Activated CD8-positive, alpha-beta memory T cell treated with anti-CD3 and anti-CD28 coated beads, Interleukin-2, amount 50 U/mL, for 1 hour (primary cell): ENCODE measurements at regions not wholly inside any gene's neighbourhood (a gene's known extent, or its start where the extent isn't known, plus 50 kb on each side); places are given as distances from the start of the nearest gene placed in this dataset.

Experiments used
- DNase-seq: peaks from one replicate; pipeline ENCODE4 v3.0.0-alpha.2; 2020; ENCODE audit errors: extremely low read depth

DNA sequence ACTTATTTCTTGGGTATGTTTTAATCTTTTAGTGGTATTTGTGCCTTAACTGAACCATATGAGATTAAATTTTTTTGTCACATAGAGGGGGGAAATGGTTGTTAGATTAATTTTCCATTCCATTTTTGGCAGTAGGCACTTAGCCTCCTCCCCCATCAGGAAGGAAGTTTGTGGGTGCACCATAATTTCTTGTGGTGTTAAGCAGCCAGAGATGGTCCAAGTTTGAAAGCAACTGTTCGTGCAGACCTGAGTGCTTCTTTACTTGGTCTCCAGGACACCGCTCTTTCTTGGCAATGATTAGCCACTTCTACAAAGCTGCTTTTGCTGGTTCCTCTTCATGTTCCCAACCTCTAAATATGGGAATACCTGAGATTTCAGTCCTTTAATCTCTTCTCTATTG, 92.7 kb upstream of the RPL34 start:
- DNase-seq = no peak

DNA sequence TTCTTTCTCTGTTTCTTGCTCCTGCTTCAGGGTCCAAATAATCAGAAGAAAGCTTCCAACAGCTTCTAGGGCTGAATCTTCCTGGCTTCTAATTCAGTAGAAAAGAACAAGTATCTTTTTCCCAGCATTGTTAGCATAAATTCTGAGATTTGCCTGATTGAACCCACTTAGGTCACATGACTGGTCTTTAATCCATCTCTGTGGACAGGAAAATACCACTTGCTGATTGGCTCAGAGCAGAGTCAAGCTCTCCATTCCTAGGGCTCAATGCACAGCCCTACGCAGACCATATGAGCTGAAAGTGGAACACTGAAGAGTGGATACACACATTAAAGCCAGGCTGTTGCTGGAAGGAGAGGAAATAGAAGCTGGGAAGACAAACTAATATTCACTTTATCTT, 99.6 kb upstream of the RPL34 start:
- DNase-seq = no peak

DNA sequence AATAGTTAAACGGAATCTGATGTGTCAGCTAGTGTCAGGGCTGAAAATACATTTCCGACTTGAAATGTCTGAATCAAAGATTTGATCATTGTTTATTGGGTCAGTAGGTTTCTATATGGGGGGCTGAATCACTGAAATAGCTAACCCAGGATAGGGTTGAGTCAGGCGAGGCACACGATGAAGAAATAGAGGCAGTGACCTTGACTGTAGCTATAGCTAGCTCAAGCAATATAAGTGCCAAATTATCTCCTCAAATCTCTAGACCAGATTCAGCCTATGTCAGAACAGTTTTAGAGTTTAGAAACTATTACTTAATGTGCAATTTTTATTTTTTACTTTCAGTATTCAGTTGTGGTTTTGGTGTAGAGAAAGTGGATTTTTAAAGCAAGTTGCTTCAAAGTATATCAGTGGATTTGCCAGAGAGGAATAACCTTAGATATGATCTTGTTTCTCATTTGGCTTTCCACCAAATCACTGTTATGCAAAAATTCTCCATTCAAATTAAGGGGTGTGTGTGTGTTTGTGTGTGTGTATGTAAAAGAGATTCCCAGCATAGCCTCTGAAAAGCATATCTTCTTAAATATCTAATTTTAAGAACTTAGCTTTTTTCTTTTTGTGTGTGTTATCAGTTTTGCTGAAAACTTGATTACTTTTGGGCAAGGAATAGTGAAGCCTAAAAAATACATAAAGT, 100.3 kb upstream of the RPL34 start:
- no peak for DNase-seq

DNA sequence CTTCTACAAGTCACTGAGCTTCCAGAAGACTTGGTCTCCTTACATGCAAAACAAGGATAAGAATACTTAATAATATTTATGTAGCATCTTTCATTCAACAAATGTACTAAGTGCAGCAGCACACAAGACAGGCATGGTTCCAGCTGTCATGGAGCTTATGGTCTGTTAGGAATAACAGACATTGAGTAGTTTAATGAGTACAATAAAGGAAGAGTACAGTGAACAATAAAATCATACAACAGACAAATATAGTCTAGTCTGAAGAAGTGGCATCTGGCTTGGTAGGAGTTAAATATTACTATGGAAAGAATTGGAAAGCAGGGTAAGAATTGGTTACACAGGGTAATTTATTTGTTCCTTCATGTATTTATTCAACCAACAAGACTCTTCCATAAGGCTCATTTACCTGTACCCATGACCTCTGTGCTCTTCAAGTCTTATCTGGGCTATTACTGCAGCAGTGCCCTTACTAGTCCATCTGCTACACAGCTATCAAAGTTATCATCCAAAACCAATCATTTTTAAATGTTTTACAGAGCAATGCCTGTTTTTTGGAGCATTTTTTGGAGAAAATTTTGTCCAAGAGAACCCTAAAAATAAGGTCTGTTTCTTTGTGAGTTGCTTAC, 101.1 kb upstream of the RPL34 start:
- DNase-seq = no peak

DNA sequence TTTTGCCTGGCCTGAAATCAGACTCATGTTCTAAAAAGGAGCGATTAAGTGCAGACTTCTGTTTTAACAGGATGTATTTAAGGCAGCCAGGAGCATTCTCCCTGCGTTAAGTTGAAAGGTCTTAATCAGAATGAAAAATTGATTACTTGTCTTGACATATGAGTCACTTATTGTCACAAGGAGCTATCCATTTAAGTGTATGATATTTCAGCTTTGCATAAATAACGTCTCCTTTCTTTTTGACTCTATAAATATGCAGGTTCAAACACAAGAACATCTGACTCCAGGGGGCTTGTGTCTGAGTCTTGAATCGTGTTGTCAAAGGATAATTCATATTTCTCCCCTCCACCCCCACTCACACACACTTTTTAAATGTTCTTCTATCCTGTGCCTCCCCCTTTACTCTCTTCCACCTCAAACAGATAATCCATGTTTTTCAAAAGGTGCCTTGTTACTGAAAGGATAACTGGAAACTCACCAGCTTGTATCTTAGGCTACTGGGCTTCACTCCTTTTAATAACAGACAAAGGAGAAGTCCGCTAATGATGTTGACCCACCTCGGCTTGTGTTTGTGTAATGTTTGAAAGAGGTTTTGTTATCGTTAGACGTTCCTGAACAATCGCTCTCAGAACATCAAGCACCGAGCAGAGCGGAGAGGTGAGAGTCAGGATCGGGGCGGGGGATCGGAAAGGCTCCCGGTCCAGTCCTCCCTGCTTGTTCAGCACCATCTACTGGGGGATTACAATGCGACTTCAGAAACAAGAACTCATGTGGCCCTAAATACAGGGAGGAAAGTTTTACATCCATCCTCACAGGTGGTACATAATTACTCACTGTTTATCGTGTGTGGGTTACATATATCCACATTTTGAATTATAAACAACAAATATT, 107.5 kb upstream of the RPL34 start:
- no peak for DNase-seq

DNA sequence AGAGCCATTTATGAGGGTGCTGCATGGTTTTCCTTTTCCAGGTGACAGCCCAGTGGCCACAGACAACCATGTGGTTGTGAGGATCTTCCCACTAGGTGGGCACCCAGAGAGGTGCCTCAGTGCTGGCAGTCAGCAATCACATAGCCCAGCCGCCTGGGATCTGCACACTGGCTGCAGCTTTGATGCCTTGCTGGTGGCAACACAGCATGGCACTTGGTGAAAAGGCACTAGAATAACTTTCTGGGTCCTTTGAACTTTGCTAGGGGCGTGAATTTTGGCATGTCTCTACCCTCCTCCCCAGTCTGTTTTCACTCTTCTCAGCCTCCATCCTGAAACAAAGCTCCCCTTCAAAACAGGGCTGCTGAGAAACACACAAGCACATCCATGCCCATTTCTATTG, 108.8 kb upstream of the RPL34 start:
- DNase-seq = no peak

DNA sequence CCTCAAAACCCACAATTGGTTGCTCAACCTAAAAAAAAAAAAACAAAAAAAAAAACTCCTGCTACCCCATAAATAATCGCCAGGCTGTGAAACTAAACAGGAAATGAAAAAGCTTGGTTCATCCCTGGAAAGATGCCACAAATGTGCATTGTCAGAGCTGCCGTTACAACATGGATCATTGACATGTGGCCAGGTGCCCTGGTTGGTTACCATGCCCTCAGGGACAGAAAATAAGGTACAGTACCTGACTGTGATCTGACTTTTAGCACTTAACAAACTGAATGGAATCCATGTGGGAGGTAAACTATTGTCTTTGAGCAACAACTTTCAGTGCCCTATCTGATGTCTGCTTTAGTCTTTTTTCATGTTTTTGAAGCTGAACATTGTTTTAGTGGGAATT, 118.0 kb upstream of the RPL34 start:
- no peak for DNase-seq

DNA sequence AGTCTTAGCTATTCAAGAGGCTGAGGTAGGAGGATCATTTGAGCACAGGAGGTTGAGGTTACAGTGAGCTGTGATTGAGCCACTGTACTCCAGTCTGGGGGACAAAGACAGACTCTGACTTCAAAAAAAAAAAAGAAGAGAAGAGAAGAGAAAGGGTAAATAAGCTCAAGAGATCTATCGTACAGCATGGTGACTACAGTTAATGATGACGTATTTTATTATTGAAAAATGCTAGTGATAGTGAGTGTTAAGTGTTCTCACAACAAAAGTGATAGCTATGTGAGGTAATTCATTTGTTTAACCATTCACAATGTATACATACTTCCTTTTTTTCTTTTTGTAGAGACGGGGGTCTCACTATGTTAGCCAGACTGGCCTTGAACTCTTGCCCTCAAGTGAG, 121.5 kb upstream of the RPL34 start:
- DNase-seq = no peak

DNA sequence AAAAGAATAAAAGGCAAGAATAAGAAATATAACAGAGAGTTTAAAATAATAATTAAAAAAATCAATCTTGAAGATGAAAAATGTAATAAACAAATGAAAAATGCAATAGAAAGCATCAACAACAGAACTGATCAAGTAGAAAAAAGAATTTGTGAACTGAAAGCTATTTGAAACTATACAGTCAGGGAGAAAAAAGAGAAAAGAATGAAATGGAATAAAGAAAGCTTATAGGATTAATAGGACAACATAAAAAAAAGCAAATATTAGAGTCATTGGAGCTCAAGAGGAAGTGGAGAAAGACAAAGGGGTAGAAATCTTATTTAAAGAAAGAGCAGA, 126.8 kb upstream of the RPL34 start:
- no peak for DNase-seq

DNA sequence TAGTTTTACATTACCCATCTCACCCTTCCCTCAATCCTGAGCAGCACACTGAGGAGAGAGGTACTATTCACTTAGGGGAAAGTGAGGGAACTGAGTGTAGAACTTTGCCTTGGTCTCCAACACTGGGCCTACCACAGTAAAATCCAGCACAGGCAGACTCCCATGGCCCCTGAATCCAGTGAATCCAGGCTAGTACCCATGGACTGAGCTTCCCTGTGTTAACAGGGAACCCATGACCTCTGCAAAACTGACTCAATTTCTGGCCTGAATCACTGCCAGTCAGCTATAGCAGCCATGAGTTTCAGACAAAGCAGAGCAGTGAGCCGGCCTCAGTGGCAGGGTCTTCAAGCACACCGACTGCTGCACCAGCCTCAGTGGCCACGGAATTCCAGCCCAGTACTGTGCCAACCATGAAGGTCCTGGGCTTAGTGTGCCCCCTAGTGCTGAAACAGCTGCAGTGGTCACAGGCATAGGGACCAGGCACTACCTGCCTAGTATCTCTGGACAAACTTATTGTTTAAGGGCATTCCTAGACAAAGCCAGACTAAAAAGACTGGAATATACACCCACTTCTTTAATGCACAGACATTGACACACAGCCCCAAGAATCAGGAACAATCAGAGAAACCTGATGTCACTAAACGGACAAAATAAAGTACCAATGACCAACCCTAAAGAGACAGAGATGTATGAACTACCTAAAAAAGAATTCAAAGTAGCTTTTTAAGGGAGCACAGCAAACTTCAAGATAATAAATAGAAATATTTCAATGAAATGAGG, 127.4 kb upstream of the RPL34 start:
- no peak for DNase-seq

DNA sequence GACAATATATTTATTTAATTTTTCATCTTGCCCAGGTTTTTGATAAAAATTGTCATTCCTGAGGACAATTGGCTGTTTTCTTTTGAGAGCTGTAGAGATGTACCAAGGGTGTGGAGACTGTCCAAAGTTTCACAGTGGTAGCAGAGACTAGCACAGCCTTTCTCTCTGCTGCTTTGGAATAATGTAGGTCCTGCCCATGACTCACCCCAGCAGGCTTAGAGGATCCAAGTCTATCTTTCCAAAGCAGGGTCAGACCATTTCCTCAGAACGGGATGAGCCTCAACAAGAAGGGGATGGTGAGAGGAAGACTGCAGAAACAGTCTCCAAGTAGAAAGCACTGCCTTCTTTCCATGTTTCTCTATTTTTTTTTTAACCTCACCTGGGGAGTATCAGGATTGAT, 131.5 kb upstream of the RPL34 start:
- no peak for DNase-seq

DNA sequence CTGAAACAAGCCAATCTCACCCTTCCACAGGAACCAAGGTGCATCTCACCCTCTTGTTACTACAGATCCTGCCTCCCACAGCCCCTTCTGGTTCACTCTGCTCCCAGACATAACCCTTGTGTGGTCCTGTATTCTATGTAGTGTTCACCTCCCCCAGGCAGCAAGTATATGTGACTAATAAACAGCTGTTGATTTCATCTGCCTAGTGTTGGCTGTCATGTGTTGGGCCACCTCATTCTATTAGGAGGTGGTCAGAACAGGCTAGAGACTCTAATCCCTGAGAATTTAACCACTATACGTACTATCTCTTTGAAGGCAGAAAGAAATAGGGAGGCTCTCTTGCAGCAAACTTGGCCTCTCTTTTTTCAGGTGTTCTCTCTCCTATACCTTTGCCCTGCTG, 134.3 kb upstream of the RPL34 start:
- DNase-seq = no peak

DNA sequence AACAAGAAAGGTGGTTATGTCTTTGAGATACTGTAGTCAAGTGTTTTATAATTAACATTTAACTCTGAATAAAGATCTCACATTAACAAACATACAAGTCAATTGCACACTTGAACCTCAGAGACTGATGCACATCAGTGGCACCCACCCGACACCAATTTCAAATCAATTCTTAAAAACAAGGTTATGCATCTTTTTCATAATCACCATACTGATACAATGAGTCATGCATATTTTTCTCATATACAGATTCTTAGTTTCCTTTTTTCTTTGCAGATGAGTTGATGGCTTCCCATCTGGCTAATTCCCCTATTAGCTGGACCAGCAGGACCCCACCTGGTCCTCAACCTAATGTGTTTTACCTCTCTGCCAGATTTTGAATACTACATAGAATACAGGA, 136.2 kb upstream of the RPL34 start:
- no peak for DNase-seq

DNA sequence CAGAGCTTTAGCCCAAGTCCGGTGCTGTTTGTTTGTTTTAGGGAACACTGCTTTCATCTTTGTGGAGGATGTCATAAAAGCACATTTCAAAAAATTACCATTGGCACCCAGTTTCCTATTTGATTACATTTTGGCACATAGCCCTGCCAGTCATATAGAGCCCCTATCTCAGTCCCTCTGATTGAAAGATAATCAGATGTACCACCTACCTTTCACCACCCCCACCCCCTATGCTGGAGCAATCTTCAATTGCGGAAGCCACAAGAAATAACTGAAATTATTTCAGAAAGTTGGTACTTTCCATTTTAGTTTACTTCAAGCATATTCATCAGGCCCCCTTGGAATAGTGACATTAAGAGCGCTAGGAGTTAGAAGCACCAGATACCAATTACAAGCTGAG, 136.7 kb upstream of the RPL34 start:
- DNase-seq = no peak

DNA sequence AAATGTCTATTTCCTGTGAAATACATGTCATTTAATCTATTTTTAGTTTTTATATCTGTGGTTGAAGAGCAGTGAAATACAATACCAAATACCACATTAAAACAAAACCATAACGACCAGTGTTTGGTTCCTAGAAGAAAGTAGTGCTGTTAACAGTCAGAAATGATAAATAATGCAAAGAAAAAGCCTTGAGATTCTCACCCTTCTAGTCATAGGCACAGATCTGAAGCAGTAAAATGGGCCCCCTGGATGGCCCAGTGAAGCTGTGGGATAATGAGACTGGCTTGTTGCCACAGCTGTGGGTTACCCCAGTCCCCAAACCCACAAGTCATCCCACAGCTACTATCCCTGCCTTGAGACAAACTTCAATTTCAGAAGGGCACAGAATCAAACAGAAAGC, 137.3 kb upstream of the RPL34 start:
- no peak for DNase-seq

DNA sequence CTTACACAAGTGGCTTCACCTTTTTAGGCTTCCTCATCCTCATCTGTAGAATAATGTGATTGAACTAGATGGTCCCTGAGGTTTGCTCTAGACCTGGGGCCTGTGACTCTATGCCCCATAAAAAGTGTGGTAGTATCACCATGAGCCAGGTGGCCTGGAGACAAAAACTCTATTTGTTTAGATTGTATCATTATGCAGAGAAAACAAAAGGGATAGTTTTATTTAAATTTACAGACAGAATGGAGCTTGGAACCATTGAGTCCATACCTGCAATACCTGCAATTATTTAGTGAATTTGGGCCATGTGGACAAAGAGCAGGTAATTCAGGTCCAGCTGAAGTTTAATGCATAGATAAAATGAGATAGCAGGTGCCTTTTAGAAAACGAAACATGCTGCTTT, 139.5 kb upstream of the RPL34 start:
- DNase-seq = no peak

DNA sequence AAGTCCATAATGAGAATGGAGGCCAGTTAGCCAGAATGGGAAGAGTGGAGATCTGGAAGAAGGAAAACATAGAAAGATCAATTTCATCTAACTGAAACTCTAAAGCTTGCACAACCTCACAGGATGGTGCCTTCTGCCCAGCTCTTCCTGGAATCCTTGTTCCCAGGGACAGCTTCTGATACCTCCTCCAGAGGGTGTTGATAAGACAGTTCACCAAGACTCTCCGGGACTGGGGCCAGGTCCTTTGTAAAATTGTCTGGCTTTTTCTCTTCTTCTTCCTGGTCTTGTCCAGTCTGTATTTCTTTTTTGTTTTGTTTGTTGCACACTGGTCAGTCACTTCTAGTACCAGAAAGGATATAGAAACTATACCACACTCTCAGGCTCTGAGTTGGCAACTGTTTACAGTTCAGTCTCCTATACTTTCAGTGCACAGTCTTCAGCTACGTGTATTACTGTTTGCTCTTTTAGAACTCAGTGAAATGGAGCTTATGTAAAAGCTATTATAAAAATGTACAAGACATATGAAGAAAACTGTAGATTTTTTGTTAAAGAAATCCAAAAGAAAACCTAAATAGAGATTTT, 142.8 kb upstream of the RPL34 start:
- no peak for DNase-seq

DNA sequence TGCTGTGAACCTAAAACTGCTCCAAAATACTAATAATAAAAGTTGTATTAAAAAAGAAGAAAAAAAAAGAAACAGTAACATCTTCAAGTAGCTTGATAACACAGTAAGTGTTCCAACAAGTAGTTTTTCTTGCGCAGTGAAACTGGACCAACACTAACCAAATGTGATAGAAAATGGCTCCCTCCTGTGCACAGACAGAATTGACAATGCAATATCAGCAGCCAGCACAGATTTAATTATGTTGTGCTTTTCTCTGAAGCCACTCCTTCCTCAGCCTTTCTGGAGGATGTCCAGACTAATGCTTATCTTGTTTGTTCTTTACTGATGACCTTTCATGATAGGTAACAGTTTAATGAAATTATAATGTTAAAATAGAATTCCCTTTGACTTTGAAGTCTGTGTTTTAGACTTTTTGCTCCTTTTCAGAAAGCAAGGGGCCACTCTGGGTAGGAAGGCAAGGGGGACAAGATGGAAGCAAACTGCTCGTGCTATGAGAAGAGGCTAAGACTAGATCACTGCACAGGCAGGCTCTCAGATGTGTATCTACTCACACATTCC, 147.1 kb upstream of the RPL34 start:
- no peak for DNase-seq

DNA sequence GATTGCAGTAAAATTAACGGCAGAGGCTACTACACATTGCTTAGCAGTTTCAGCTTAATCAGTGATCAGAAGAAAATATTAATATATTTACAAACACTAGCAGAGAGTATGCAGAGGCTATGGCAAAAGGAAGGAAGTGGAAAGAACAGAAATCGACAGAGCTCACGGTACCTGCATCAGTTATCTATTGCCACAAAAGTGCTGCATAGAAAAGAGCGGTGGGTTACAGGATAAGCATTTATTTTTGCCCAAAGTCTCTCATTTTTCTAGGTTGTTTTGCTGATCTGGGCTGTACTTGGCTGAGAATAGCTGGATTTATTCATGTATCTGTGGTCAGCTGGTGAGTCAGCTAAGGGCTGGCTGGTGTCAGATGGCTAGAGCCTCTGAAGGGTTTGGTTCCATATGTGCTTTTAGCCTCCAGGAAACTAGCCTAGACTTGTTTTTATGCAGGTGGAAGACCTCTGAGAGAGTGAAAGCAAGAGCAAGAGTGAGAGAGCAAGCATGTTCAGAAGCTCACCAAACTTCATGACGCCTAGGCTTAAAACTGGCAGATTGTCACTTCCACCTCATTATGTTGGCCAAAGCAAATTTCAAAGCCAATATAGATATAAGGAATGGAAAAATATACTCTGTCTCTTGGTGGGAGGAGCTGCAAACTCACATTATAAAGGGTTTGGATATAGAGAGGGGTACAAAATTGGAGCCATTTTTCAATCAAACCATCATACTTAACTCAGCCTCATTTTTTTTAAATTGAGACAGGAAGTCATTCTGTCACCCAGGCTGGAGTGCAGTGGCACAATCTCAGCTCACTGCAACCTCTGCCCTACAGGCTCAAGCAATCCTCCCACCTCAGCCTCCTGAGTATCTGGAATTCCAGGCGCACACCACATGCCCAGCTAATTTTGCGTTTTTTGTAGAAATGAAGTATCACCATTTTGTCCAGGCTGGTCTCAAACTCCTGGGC, 153.2 kb upstream of the RPL34 start:
- no peak for DNase-seq

DNA sequence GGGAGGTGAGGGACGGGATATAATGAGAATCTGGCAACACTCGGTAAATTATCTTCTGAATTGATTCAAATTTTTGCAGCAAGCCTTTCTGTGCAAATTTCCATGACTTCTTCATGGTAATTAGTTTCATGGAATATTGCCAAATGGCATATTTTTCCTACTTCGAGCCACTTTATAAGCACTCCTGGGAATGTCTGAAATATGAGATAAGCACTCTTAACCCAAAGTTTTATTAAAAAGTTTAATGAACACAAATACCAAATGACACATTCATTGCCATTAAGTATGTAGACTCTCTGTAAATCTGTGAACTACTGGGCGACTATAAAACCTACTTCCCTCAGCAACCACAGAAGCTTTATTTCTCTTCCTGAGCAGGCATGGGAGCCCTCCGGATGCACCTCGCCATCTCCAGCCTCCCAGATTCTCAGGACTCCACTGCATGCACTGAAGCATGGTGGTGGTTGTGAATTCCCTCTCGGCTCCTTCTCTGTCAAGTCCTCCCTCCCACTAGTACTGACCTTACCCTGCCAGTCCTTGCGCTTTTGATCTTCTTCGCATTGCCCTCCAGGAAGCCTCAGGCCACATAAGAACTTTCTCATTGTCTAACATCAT, 154.4 kb upstream of the RPL34 start:
- no peak for DNase-seq
